ENCODE measurements at regions not wholly inside any gene's neighbourhood (a gene's known extent, or its start where the extent isn't known, plus 50 kb on each side); places are given as distances from the start of the nearest gene placed in this dataset.

GRCh38 chr12:89985935-89986334 lies 277.3 kb upstream of the ATP2B1 start:
- 89 to 98% (median 96%) methylated on average over 1 of the region's 1 CpG for WGBS, 5 donors
- H3K9me3 ChIP-seq = no peaks in the 10 kb centered on the region
- no peak for TF ChIP-seq POLR2AphosphoS5 (IDR thresholded peaks at IDR 0.05)
- no peak for TF ChIP-seq POLR2A (IDR thresholded peaks at IDR 0.05)
- no peak for TF ChIP-seq CTCF (IDR thresholded peaks at IDR 0.05 in 8 of 11, conservative IDR thresholded peaks at IDR 0.05 in 3 of 11)
- H3K4me1 ChIP-seq = no peaks in the 10 kb centered on the region
- H3K4me3 ChIP-seq = no peak overlapping the region
- no peak overlapping the region for H3K27ac ChIP-seq
- H3K36me3 ChIP-seq = no peaks in the 10 kb centered on the region
- intact Hi-C loops (cut with DNase I; ENCODE audit: low total_unique reads) = no loop called here
- no peak for DNase-seq
- no peaks in the 10 kb centered on the region for H3K27me3 ChIP-seq (replicated peaks in 1 of 7)

GRCh38 chr12:89984846-89985245 lies 276.2 kb upstream of the ATP2B1 start:
- H3K27me3 ChIP-seq (replicated peaks in 1 of 7) = no peaks in the 10 kb centered on the region
- H3K9me3 ChIP-seq = no peaks in the 10 kb centered on the region
- no peak overlapping the region for H3K4me3 ChIP-seq
- intact Hi-C loops (cut with DNase I; ENCODE audit: low total_unique reads) = no loop called here
- no peak for DNase-seq
- no peaks in the 10 kb centered on the region for H3K36me3 ChIP-seq
- TF ChIP-seq POLR2A (IDR thresholded peaks at IDR 0.05) (no peak), POLR2AphosphoS5 (IDR thresholded peaks at IDR 0.05) (no peak), CTCF (IDR thresholded peaks at IDR 0.05 in 8 of 11, conservative IDR thresholded peaks at IDR 0.05 in 3 of 11) (no peak)
- H3K4me1 ChIP-seq = no peaks in the 10 kb centered on the region
- no peak overlapping the region for H3K27ac ChIP-seq
- WGBS, 5 donors = 96 to 98% (median 97%) methylated on average over 8 of the region's 8 CpGs

GRCh38 chr12:89983622-89984021 lies 275.0 kb upstream of the ATP2B1 start:
- intact Hi-C loops (cut with DNase I; ENCODE audit: low total_unique reads) = no loop called here
- 91 to 97% (median 93%) methylated on average over 1 of the region's 1 CpG for WGBS, 5 donors

GRCh38 chr12:89980236-89980635 lies 271.6 kb upstream of the ATP2B1 start:
- Histone ChIP-seq H3K27me3 (replicated peaks in 1 of 7) (no peaks in the 10 kb centered on the region), H3K4me3 (no peak overlapping the region), H3K9me3 (no peaks in the 10 kb centered on the region), H3K36me3 (no peaks in the 10 kb centered on the region), H3K4me1 (peaks cover 0 to 10% (median 0%) of the 10 kb centered on the region in 6 donors), H3K27ac (no peak overlapping the region)
- DNase-seq = no peak
- intact Hi-C loops (cut with DNase I; ENCODE audit: low total_unique reads) = no loop called here
- 67 to 98% (median 85%) methylated on average over 3 of the region's 3 CpGs for WGBS, 5 donors
- TF ChIP-seq POLR2AphosphoS5 (IDR thresholded peaks at IDR 0.05) (peak in 1 of 3 donors; percentile 28), POLR2A (IDR thresholded peaks at IDR 0.05) (no peak)

More at GRCh38 chr12:89983622-89984021, 275.0 kb upstream of the ATP2B1 start:
- no peaks in the 10 kb centered on the region for H3K9me3 ChIP-seq
- no peaks in the 10 kb centered on the region for H3K36me3 ChIP-seq
- H3K27ac ChIP-seq = no peak overlapping the region
- no peak for DNase-seq
- TF ChIP-seq POLR2A (IDR thresholded peaks at IDR 0.05) (no peak), CTCF (IDR thresholded peaks at IDR 0.05 in 8 of 11, conservative IDR thresholded peaks at IDR 0.05 in 3 of 11) (no peak), POLR2AphosphoS5 (IDR thresholded peaks at IDR 0.05) (no peak)
- no peaks in the 10 kb centered on the region for H3K27me3 ChIP-seq (replicated peaks in 1 of 7)
- H3K4me3 ChIP-seq = no peak overlapping the region
- no peaks in the 10 kb centered on the region for H3K4me1 ChIP-seq

Data from spleen (tissue), 11 donors.